ENCODE measurements at regions not wholly inside any gene's neighbourhood (a gene's known extent, or its start where the extent isn't known, plus 50 kb on each side); places are given as distances from the start of the nearest gene placed in this dataset.

- no peak for DNase-seq (ENCODE audit: extremely low read depth, low read depth)
- TF ChIP-seq CTCF (IDR thresholded peaks at IDR 0.05; ENCODE audit: low read depth, low read length, missing control alignments): no peak
These were observed 56.5 kb downstream of the CT47B1 start for GRCh38 chrX:120819126-120819525.

GRCh38 chrX:120813982-120814381 lies 61.7 kb downstream of the CT47B1 start:
- no peak for DNase-seq (ENCODE audit: extremely low read depth, low read depth)
- no peak for TF ChIP-seq CTCF (IDR thresholded peaks at IDR 0.05; ENCODE audit: low read depth, low read length, missing control alignments)
- no peak overlapping the region for H3K4me3 ChIP-seq (replicated peaks; ENCODE audit: low read depth, low read length)

More at GRCh38 chrX:120819126-120819525, 56.5 kb downstream of the CT47B1 start:
- no peak overlapping the region for H3K4me3 ChIP-seq (replicated peaks; ENCODE audit: low read depth, low read length)

GRCh38 chrX:120801426-120801825 lies 74.2 kb downstream of the CT47B1 start:
- TF ChIP-seq CTCF (IDR thresholded peaks at IDR 0.05; ENCODE audit: low read depth, low read length, missing control alignments): no peak
- DNase-seq (ENCODE audit: extremely low read depth, low read depth): no peak

GRCh38 chrX:120797188-120797851 lies 78.3 kb downstream of the CT47B1 start:
- no peak overlapping the region for H3K4me3 ChIP-seq (replicated peaks; ENCODE audit: low read depth, low read length)
- no peak for TF ChIP-seq CTCF (IDR thresholded peaks at IDR 0.05; ENCODE audit: low read depth, low read length, missing control alignments)
- DNase-seq (ENCODE audit: extremely low read depth, low read depth): no peak

More at GRCh38 chrX:120801426-120801825, 74.2 kb downstream of the CT47B1 start:
- H3K4me3 ChIP-seq (replicated peaks; ENCODE audit: low read depth, low read length): no peak overlapping the region

GRCh38 chrX:120795301-120795700 lies 80.4 kb downstream of the CT47B1 start:
- no peak for DNase-seq (ENCODE audit: extremely low read depth, low read depth)
- no peak overlapping the region for H3K4me3 ChIP-seq (replicated peaks; ENCODE audit: low read depth, low read length)
- TF ChIP-seq CTCF (IDR thresholded peaks at IDR 0.05; ENCODE audit: low read depth, low read length, missing control alignments): no peak

- no peak for DNase-seq (ENCODE audit: extremely low read depth, low read depth)
- no peak for TF ChIP-seq CTCF (IDR thresholded peaks at IDR 0.05; ENCODE audit: low read depth, low read length, missing control alignments)
- H3K4me3 ChIP-seq (replicated peaks; ENCODE audit: low read depth, low read length): no peak overlapping the region
These were observed 81.1 kb downstream of the CT47B1 start for GRCh38 chrX:120794525-120794975.

GRCh38 chrX:120793098-120793497 lies 82.6 kb downstream of the CT47B1 start:
- TF ChIP-seq CTCF (IDR thresholded peaks at IDR 0.05; ENCODE audit: low read depth, low read length, missing control alignments): no peak
- no peak overlapping the region for H3K4me3 ChIP-seq (replicated peaks; ENCODE audit: low read depth, low read length)
- no peak for DNase-seq (ENCODE audit: extremely low read depth, low read depth)
